ENCODE measurements at regions not wholly inside any gene's neighbourhood (a gene's known extent, or its start where the extent isn't known, plus 50 kb on each side); places are given as distances from the start of the nearest gene placed in this dataset.

DNA sequence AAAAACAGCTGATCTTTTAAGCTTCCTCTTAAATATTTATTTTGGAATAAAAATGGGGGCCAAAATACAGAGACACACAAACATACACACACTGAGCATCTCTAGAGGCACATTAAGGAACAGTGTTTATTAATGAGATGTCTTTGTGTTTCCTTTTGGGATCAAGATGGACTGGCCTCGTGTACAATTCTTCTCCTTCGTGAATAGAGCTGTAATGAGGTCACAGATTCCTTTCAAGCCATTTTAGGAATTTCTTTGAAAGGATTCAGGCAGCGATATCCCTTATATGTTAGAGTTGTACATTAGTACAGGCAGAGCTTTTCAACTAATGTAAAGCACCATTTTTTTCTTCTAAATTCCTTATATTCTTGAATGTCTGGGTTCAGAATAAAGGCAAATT lies 295.7 kb downstream of the CHRM3 start:
- TF ChIP-seq, protein P1, sequence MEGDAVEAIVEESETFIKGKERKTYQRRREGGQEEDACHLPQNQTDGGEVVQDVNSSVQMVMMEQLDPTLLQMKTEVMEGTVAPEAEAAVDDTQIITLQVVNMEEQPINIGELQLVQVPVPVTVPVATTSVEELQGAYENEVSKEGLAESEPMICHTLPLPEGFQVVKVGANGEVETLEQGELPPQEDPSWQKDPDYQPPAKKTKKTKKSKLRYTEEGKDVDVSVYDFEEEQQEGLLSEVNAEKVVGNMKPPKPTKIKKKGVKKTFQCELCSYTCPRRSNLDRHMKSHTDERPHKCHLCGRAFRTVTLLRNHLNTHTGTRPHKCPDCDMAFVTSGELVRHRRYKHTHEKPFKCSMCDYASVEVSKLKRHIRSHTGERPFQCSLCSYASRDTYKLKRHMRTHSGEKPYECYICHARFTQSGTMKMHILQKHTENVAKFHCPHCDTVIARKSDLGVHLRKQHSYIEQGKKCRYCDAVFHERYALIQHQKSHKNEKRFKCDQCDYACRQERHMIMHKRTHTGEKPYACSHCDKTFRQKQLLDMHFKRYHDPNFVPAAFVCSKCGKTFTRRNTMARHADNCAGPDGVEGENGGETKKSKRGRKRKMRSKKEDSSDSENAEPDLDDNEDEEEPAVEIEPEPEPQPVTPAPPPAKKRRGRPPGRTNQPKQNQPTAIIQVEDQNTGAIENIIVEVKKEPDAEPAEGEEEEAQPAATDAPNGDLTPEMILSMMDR (IDR thresholded peaks at IDR 0.05): no peak
- DNase-seq: no peak
- H3K9me3 Mint-ChIP-seq: peaks cover 4% of the 10 kb centered on the region
- no peak overlapping the region for H3K4me3 Mint-ChIP-seq
- H3K4me1 Mint-ChIP-seq: peaks cover 6% of the 10 kb centered on the region
- peaks cover 6% of the 10 kb centered on the region for H3K36me3 Mint-ChIP-seq (ENCODE audit: low read depth)
- H3K27me3 Mint-ChIP-seq (ENCODE audit: low read depth, poor library complexity): no peaks in the 10 kb centered on the region
- H3K27ac Mint-ChIP-seq: no peak overlapping the region

DNA sequence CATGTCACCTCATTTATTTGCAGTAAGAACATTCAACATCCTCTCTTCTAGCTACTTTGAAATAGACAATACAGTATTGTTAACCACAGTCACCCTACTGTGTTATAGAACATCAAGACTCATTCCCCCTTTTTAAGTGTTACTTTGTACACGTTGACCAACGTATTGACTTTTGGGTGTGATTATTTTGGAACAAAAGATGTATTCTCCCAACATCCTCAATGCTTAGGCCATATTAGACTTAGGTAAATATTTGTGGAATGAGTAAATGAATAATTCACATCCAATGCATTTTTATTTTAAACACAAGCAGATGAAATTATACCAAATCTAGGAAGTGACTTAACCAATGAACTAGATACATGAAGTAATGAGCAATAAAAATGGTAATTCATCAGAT lies 296.6 kb downstream of the CHRM3 start:
- peaks cover 6% of the 10 kb centered on the region for H3K36me3 Mint-ChIP-seq (ENCODE audit: low read depth)
- no peaks in the 10 kb centered on the region for H3K27me3 Mint-ChIP-seq (ENCODE audit: low read depth, poor library complexity)
- H3K4me1 Mint-ChIP-seq: no peaks in the 10 kb centered on the region
- TF ChIP-seq, protein P1 (IDR thresholded peaks at IDR 0.05): no peak
- peaks cover 4% of the 10 kb centered on the region for H3K9me3 Mint-ChIP-seq
- no peak overlapping the region for H3K4me3 Mint-ChIP-seq
- no peak overlapping the region for H3K27ac Mint-ChIP-seq
- DNase-seq: no peak

DNA sequence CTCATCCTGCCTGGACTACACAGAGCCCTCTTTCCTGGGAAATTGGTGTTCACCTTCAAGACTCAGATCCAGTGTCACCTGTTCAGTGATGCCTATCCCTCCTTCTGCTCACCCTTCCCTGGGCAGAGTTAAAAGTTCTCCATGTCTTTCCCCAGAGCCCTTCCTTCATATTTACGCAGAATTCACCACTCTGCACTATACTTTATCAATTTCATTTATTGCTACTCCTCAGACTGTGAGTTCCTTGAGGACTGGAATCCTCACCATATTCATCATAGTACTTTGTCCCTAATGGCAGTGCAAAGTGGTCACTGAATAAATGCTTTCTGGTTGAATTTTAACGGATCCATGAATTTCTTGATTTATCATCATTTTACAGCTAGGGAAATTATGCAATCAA lies 300.0 kb downstream of the CHRM3 start:
- Mint-ChIP-seq H3K27me3 (ENCODE audit: low read depth, poor library complexity) (no peaks in the 10 kb centered on the region), H3K4me1 (no peaks in the 10 kb centered on the region), H3K9me3 (no peaks in the 10 kb centered on the region), H3K36me3 (ENCODE audit: low read depth) (no peaks in the 10 kb centered on the region), H3K4me3 (no peak overlapping the region), H3K27ac (no peak overlapping the region)
- TF ChIP-seq, protein P1 (IDR thresholded peaks at IDR 0.05): no peak
- no peak for DNase-seq

DNA sequence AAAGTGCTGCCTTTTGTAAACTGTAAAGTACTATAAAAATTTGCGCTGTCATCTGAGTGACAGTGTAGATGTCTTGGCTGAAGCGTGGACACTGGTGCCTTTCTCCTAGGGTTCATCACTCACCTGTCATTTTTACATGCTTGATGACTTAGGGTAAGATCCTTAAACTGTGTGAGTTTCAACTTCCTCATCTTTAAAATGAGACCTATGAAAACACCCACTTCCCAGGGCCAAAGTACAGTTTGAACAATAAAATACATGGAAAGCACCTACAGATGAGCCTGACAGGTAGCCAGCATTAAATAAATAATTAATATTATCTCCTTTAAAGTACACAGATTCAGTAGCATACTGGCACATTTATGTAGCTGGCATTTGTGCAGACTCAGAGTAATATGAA lies 309.9 kb downstream of the CHRM3 start:
- Mint-ChIP-seq H3K4me1 (no peaks in the 10 kb centered on the region), H3K36me3 (ENCODE audit: low read depth) (peaks cover 5% of the 10 kb centered on the region), H3K27ac (no peak overlapping the region), H3K27me3 (ENCODE audit: low read depth, poor library complexity) (no peaks in the 10 kb centered on the region), H3K4me3 (no peak overlapping the region), H3K9me3 (peaks cover 5% of the 10 kb centered on the region)
- TF ChIP-seq, protein P1 (IDR thresholded peaks at IDR 0.05): no peak
- no peak for DNase-seq

DNA sequence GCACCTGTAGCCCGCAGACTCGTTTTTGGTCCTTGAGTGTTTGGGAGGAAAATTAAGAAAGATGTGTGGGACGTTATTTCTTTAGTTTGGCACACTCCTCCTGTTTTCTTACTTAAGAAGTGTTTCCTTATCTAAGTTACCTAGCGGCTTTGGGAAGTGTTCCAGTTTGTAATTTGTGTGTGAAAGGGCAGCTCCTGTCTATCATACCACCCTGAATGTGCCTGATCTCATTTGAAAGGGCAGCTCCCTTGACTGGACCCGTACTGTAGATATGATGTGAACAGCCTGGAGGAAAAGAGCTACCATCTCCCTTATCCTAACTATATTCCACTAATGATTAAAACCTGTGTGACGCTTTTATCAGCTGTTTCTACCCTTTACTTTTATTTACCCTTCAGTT lies 314.3 kb downstream of the CHRM3 start:
- no peak for DNase-seq
- peaks cover 5% of the 10 kb centered on the region for H3K36me3 Mint-ChIP-seq (ENCODE audit: low read depth)
- H3K27ac Mint-ChIP-seq: no peak overlapping the region
- H3K27me3 Mint-ChIP-seq (ENCODE audit: low read depth, poor library complexity): no peaks in the 10 kb centered on the region
- peaks cover 5% of the 10 kb centered on the region for H3K9me3 Mint-ChIP-seq
- H3K4me1 Mint-ChIP-seq: no peaks in the 10 kb centered on the region
- H3K4me3 Mint-ChIP-seq: no peak overlapping the region
- TF ChIP-seq, protein P1 (IDR thresholded peaks at IDR 0.05): no peak

DNA sequence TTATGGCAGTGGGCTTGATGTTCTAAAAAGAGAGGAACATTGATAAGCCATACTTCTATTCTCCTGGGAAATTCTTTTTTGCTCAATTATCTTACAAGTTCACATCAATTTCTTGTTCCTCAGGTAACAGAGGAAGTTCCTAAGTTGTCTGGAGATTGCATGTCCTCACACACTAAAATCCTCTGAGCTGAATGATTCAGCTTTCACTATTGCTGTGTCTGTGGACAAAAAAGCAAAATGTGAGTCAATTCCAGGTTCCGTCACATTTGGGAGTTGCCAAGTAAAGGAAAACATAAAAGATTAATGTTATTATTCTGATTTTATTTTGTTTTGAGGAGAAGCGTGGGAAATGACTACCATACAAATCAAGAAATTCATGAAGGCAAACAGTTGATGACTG lies 316.7 kb downstream of the CHRM3 start:
- H3K4me1 Mint-ChIP-seq: peaks cover 5% of the 10 kb centered on the region
- no peaks in the 10 kb centered on the region for H3K36me3 Mint-ChIP-seq (ENCODE audit: low read depth)
- TF ChIP-seq, protein P1 (IDR thresholded peaks at IDR 0.05): no peak
- no peak overlapping the region for H3K4me3 Mint-ChIP-seq
- no peak overlapping the region for H3K27ac Mint-ChIP-seq
- no peak for DNase-seq
- no peaks in the 10 kb centered on the region for H3K27me3 Mint-ChIP-seq (ENCODE audit: low read depth, poor library complexity)
- no peaks in the 10 kb centered on the region for H3K9me3 Mint-ChIP-seq

Data from nephron progenitor cell (in vitro differentiated cells).